SU-DHL-6 (cell line): ENCODE measurements at regions not wholly inside any gene's neighbourhood (a gene's known extent, or its start where the extent isn't known, plus 50 kb on each side); places are given as distances from the start of the nearest gene placed in this dataset.

Experiments
- CTCF ChIP-seq: fragments of 200-600 bp; sonication (generic); IDR thresholded peaks from one replicate; pipeline ENCODE4 v1.5.1; 2017; ENCODE audit warnings: antibody characterized with exemption, mild to moderate bottlenecking, low read length, moderate library complexity; ENCODE audit not compliant: insufficient read depth, poor library complexity, severe bottlenecking
- EZH2phosphoT487 ChIP-seq: fragments of 200-600 bp; sonication (generic), shearing (Covaris generic); conservative IDR thresholded peaks from 2 replicates; pipeline ENCODE4 v1.6.1; 2018; ENCODE audit warnings: mild to moderate bottlenecking, antibody characterized with exemption, low read length, moderate library complexity, mixed read lengths

- TF ChIP-seq CTCF (no peak), EZH2phosphoT487 (no peak)
Measured at GRCh38 chr20:47962286-47962963, 177.1 kb upstream of the SULF2 start.
